PFSK-1 (cell line): ENCODE measurements at regions not wholly inside any gene's neighbourhood (a gene's known extent, or its start where the extent isn't known, plus 50 kb on each side); places are given as distances from the start of the nearest gene placed in this dataset.

ENCODE experiments used
- POLR2AphosphoS5 ChIP-seq: IDR thresholded peaks from 2 replicates; pipeline ENCODE4 v1.6.1; 2012; ENCODE audit warnings: low read depth, mild to moderate bottlenecking, control low read depth, low read length, moderate library complexity
- REST ChIP-seq, 2 experiments: IDR thresholded peaks; 2 replicates each; pipeline versions ENCODE4 v1.6.1 to v1.8.0; 2011 to 2012; ENCODE audit warnings: low read depth in 2 of 2, low read length in 2 of 2, control low read depth in 1 of 2, inconsistent platforms in 1 of 2, mild to moderate bottlenecking in 1 of 2, moderate library complexity in 1 of 2; ENCODE audit not compliant: insufficient read depth in 1 of 2
- SIN3A ChIP-seq: IDR thresholded peaks from 2 replicates; pipeline ENCODE4 v1.6.1; 2012; ENCODE audit warnings: mild to moderate bottlenecking, low read length, moderate library complexity, borderline replicate concordance; ENCODE audit not compliant: insufficient read depth

- TF ChIP-seq SIN3A (no peak), POLR2AphosphoS5 (no peak), REST (IDR thresholded peaks at IDR 0.05; ENCODE audit: insufficient read depth in 1 of 2, low read depth in 2 of 2, low read length in 2 of 2) (no peak)
Observed at GRCh38 chr3:193922034-193922774, 213.7 kb upstream of the HES1 start.
